ENCODE measurements at regions not wholly inside any gene's neighbourhood (a gene's known extent, or its start where the extent isn't known, plus 50 kb on each side); places are given as distances from the start of the nearest gene placed in this dataset.

GRCh38 chr13:50267066-50267465, 251.8 kb downstream of the KCNRG start:
- TF ChIP-seq EZH2 (IDR thresholded peaks at IDR 0.05; ENCODE audit: low read depth) = no peak
- TF ChIP-seq CTCF (conservative IDR thresholded peaks at IDR 0.05) = no peak

Measured in PC-9 (cell line).